SK-N-MC (cell line): ENCODE measurements at regions not wholly inside any gene's neighbourhood (a gene's known extent, or its start where the extent isn't known, plus 50 kb on each side); places are given as distances from the start of the nearest gene placed in this dataset.

Source experiments
- EZH2 ChIP-seq: fragments of 200-600 bp; sonication (generic); IDR thresholded peaks from one replicate; pipeline ENCODE4 v1.6.1; 2017; ENCODE audit warnings: antibody characterized with exemption
- FOXP2 ChIP-seq: optimal IDR thresholded peaks from 2 replicates; pipeline ENCODE3; 2011; ENCODE audit warnings: mild to moderate bottlenecking, moderate library complexity; ENCODE audit not compliant: insufficient read depth; ENCODE audit errors: extremely low read length, control extremely low read depth
- POLR2AphosphoS5 ChIP-seq: IDR thresholded peaks from 2 replicates; pipeline ENCODE4 v1.6.1; 2012; ENCODE audit warnings: mild to moderate bottlenecking, low read depth, low read length, borderline replicate concordance

- TF ChIP-seq POLR2AphosphoS5 (no peak), EZH2 (no peak), FOXP2 (no peak)
These were observed 623.0 kb downstream of the SLCO4C1 start for GRCh38 chr5:101673120-101673519.
